Adrenal gland (tissue), 5 donors: ENCODE measurements at regions not wholly inside any gene's neighbourhood (a gene's known extent, or its start where the extent isn't known, plus 50 kb on each side); places are given as distances from the start of the nearest gene placed in this dataset.

Experiments
- CTCF ChIP-seq, 6 experiments: fragments of 450-650 bp in 4 of 6; fragments of 200-600 bp in 2 of 6; sonication (generic) in 1 of 6; IDR thresholded peaks; 1 replicate in 5 of 6; 2 replicates in 1 of 6; pipeline versions ENCODE4 v1.5.1 to v1.8.0; 2016 to 2021; ENCODE audit warnings: antibody characterized with exemption in 6 of 6, mild to moderate bottlenecking in 2 of 6, moderate library complexity in 1 of 6
- POLR2A ChIP-seq, 2 donors: fragments of 450-650 bp; IDR thresholded peaks; one replicate each; pipeline ENCODE4 v1.6.1; 2017; ENCODE audit warnings: antibody characterized with exemption in 2 of 2, mild to moderate bottlenecking in 2 of 2, moderate library complexity in 1 of 2
- donor health status: DM: no; HTN: no; CAD: no.

GRCh38 chr11:45043755-45044475 lies 93.2 kb upstream of the TP53I11 start:
- no peak for TF ChIP-seq CTCF (IDR thresholded peaks at IDR 0.05)
- no peak for TF ChIP-seq POLR2A (IDR thresholded peaks at IDR 0.05)
